ENCODE measurements at regions not wholly inside any gene's neighbourhood (a gene's known extent, or its start where the extent isn't known, plus 50 kb on each side); places are given as distances from the start of the nearest gene placed in this dataset.

- Mint-ChIP-seq H3K27ac (no peak overlapping the region), H3K36me3 (no peaks in the 10 kb centered on the region), H3K4me3 (no peak overlapping the region), H3K9me3 (no peaks in the 10 kb centered on the region), H3K4me1 (no peaks in the 10 kb centered on the region), H3K27me3 (peaks cover 8% of the 10 kb centered on the region)
- DNase-seq = no peak
- no peak for ATAC-seq (ENCODE audit: low read depth)
- POLR2A ChIA-PET = no interaction called here
These were observed 90.0 kb upstream of the SLC14A2 start for GRCh38 chr18:45525301-45525700.

GRCh38 chr18:45526114-45526841 lies 89.0 kb upstream of the SLC14A2 start:
- no peak overlapping the region for H3K27ac Mint-ChIP-seq
- peaks cover 8% of the 10 kb centered on the region for H3K27me3 Mint-ChIP-seq
- POLR2A ChIA-PET = no interaction called here

GRCh38 chr18:45527891-45528290 lies 87.4 kb upstream of the SLC14A2 start:
- POLR2A ChIA-PET = no interaction called here
- Mint-ChIP-seq H3K4me3 (no peak overlapping the region), H3K27me3 (peaks cover 8% of the 10 kb centered on the region), H3K36me3 (no peaks in the 10 kb centered on the region), H3K4me1 (no peaks in the 10 kb centered on the region), H3K27ac (no peak overlapping the region), H3K9me3 (peaks cover 2% of the 10 kb centered on the region)
- DNase-seq (no peak), ATAC-seq (ENCODE audit: low read depth) (no peak)

More at GRCh38 chr18:45526114-45526841, 89.0 kb upstream of the SLC14A2 start:
- Mint-ChIP-seq H3K9me3 (no peaks in the 10 kb centered on the region), H3K4me1 (no peaks in the 10 kb centered on the region), H3K36me3 (no peaks in the 10 kb centered on the region), H3K4me3 (no peak overlapping the region)
- no peak for DNase-seq
- ATAC-seq (ENCODE audit: low read depth) = no peak

- no peak overlapping the region for H3K27ac Mint-ChIP-seq
- H3K9me3 Mint-ChIP-seq = peaks cover 2% of the 10 kb centered on the region
- H3K4me1 Mint-ChIP-seq = no peaks in the 10 kb centered on the region
- POLR2A ChIA-PET = no interaction called here
- H3K4me3 Mint-ChIP-seq = no peak overlapping the region
- no peak for DNase-seq
- peaks cover 6% of the 10 kb centered on the region for H3K27me3 Mint-ChIP-seq
- H3K36me3 Mint-ChIP-seq = no peaks in the 10 kb centered on the region
- no peak for ATAC-seq (ENCODE audit: low read depth)
These were observed 86.5 kb upstream of the SLC14A2 start for GRCh38 chr18:45528712-45529336.

- peaks cover 2% of the 10 kb centered on the region for H3K27me3 Mint-ChIP-seq
- no peak overlapping the region for H3K4me3 Mint-ChIP-seq
- POLR2A ChIA-PET = no interaction called here
- H3K9me3 Mint-ChIP-seq = peaks cover 2% of the 10 kb centered on the region
- DNase-seq = no peak
- no peaks in the 10 kb centered on the region for H3K4me1 Mint-ChIP-seq
- ATAC-seq (ENCODE audit: low read depth) = no peak
- H3K27ac Mint-ChIP-seq = no peak overlapping the region
- H3K36me3 Mint-ChIP-seq = no peaks in the 10 kb centered on the region
These were observed 76.8 kb upstream of the SLC14A2 start for GRCh38 chr18:45538444-45538843.

GRCh38 chr18:45539491-45539891 lies 75.8 kb upstream of the SLC14A2 start:
- Mint-ChIP-seq H3K4me1 (no peaks in the 10 kb centered on the region), H3K27me3 (peaks cover 4% of the 10 kb centered on the region), H3K4me3 (no peak overlapping the region), H3K27ac (no peak overlapping the region), H3K36me3 (no peaks in the 10 kb centered on the region), H3K9me3 (peaks cover 2% of the 10 kb centered on the region)
- POLR2A ChIA-PET = no interaction called here
- ATAC-seq (ENCODE audit: low read depth) = no peak
- DNase-seq = no peak

GRCh38 chr18:45540125-45540524 lies 75.2 kb upstream of the SLC14A2 start:
- Mint-ChIP-seq H3K9me3 (peaks cover 2% of the 10 kb centered on the region), H3K27me3 (peaks cover 4% of the 10 kb centered on the region), H3K4me3 (no peak overlapping the region), H3K27ac (no peak overlapping the region), H3K36me3 (no peaks in the 10 kb centered on the region), H3K4me1 (no peaks in the 10 kb centered on the region)
- DNase-seq = no peak
- POLR2A ChIA-PET = no interaction called here
- no peak for ATAC-seq (ENCODE audit: low read depth)

GRCh38 chr18:45541421-45541820 lies 73.9 kb upstream of the SLC14A2 start:
- ATAC-seq (ENCODE audit: low read depth) (no peak), DNase-seq (no peak)
- Mint-ChIP-seq H3K4me3 (no peak overlapping the region), H3K4me1 (no peaks in the 10 kb centered on the region), H3K9me3 (peaks cover 2% of the 10 kb centered on the region), H3K36me3 (no peaks in the 10 kb centered on the region), H3K27ac (no peak overlapping the region), H3K27me3 (peaks cover 4% of the 10 kb centered on the region)
- POLR2A ChIA-PET = no interaction called here

GRCh38 chr18:45542043-45542442 lies 73.2 kb upstream of the SLC14A2 start:
- Mint-ChIP-seq H3K4me3 (no peak overlapping the region), H3K27ac (no peak overlapping the region), H3K4me1 (no peaks in the 10 kb centered on the region), H3K27me3 (peaks cover 4% of the 10 kb centered on the region), H3K36me3 (no peaks in the 10 kb centered on the region), H3K9me3 (peaks cover 2% of the 10 kb centered on the region)
- POLR2A ChIA-PET = no interaction called here
- DNase-seq (no peak), ATAC-seq (ENCODE audit: low read depth) (no peak)

GRCh38 chr18:45547910-45548309 lies 67.4 kb upstream of the SLC14A2 start:
- H3K4me3 Mint-ChIP-seq = no peak overlapping the region
- H3K27ac Mint-ChIP-seq = no peak overlapping the region
- DNase-seq (no peak), ATAC-seq (ENCODE audit: low read depth) (no peak)
- peaks cover 4% of the 10 kb centered on the region for H3K27me3 Mint-ChIP-seq
- POLR2A ChIA-PET = no interaction called here
- H3K36me3 Mint-ChIP-seq = no peaks in the 10 kb centered on the region
- no peaks in the 10 kb centered on the region for H3K4me1 Mint-ChIP-seq
- no peaks in the 10 kb centered on the region for H3K9me3 Mint-ChIP-seq

GRCh38 chr18:45548614-45549013 lies 66.7 kb upstream of the SLC14A2 start:
- POLR2A ChIA-PET = no interaction called here
- H3K27me3 Mint-ChIP-seq = peaks cover 4% of the 10 kb centered on the region
- ATAC-seq (ENCODE audit: low read depth) (no peak), DNase-seq (no peak)
- no peaks in the 10 kb centered on the region for H3K9me3 Mint-ChIP-seq
- H3K27ac Mint-ChIP-seq = no peak overlapping the region
- H3K36me3 Mint-ChIP-seq = no peaks in the 10 kb centered on the region
- H3K4me3 Mint-ChIP-seq = no peak overlapping the region
- no peaks in the 10 kb centered on the region for H3K4me1 Mint-ChIP-seq

GRCh38 chr18:45549290-45549689 lies 66.0 kb upstream of the SLC14A2 start:
- no peaks in the 10 kb centered on the region for H3K9me3 Mint-ChIP-seq
- POLR2A ChIA-PET = no interaction called here
- no peaks in the 10 kb centered on the region for H3K4me1 Mint-ChIP-seq
- no peak for DNase-seq
- H3K4me3 Mint-ChIP-seq = no peak overlapping the region
- ATAC-seq (ENCODE audit: low read depth) = no peak
- H3K27ac Mint-ChIP-seq = no peak overlapping the region
- no peaks in the 10 kb centered on the region for H3K36me3 Mint-ChIP-seq
- peaks cover 2% of the 10 kb centered on the region for H3K27me3 Mint-ChIP-seq

- ATAC-seq (ENCODE audit: low read depth) = no peak
- no peaks in the 10 kb centered on the region for H3K4me1 Mint-ChIP-seq
- POLR2A ChIA-PET = no interaction called here
- no peak overlapping the region for H3K27ac Mint-ChIP-seq
- H3K27me3 Mint-ChIP-seq = peaks cover 2% of the 10 kb centered on the region
- no peaks in the 10 kb centered on the region for H3K9me3 Mint-ChIP-seq
- no peaks in the 10 kb centered on the region for H3K36me3 Mint-ChIP-seq
- H3K4me3 Mint-ChIP-seq = no peak overlapping the region
- no peak for DNase-seq
These were observed 64.0 kb upstream of the SLC14A2 start for GRCh38 chr18:45551142-45551815.

GRCh38 chr18:45553723-45554388 lies 61.4 kb upstream of the SLC14A2 start:
- POLR2A ChIA-PET = no interaction called here
- ATAC-seq (ENCODE audit: low read depth) (no peak), DNase-seq (no peak)
- Mint-ChIP-seq H3K9me3 (no peaks in the 10 kb centered on the region), H3K27me3 (peaks cover 2% of the 10 kb centered on the region), H3K4me3 (no peak overlapping the region), H3K36me3 (no peaks in the 10 kb centered on the region), H3K4me1 (no peaks in the 10 kb centered on the region), H3K27ac (no peak overlapping the region)
